GM23248 (cell line): ENCODE measurements at regions not wholly inside any gene's neighbourhood (a gene's known extent, or its start where the extent isn't known, plus 50 kb on each side); places are given as distances from the start of the nearest gene placed in this dataset.

ENCODE experiments used
- EZH2 ChIP-seq: fragments of 200-600 bp; sonication (generic); IDR thresholded peaks from 2 replicates; pipeline ENCODE4 v1.6.1; 2018; ENCODE audit warnings: antibody characterized with exemption, mild to moderate bottlenecking; ENCODE audit not compliant: insufficient read depth, poor library complexity, severe bottlenecking
- EZH2phosphoT487 ChIP-seq: fragments of 200-600 bp; sonication (generic); IDR thresholded peaks from 2 replicates; pipeline ENCODE4 v1.6.1; 2018; ENCODE audit warnings: antibody characterized with exemption, moderate library complexity, mild to moderate bottlenecking, low read depth; ENCODE audit not compliant: insufficient read depth

GRCh38 chr20:61002090-61002489 lies 250.0 kb upstream of the CDH4 start:
- TF ChIP-seq EZH2 (no peak), EZH2phosphoT487 (no peak)
